Liver (tissue), 8 donors: ENCODE measurements at regions not wholly inside any gene's neighbourhood (a gene's known extent, or its start where the extent isn't known, plus 50 kb on each side); places are given as distances from the start of the nearest gene placed in this dataset.

Experiments
- DNase-seq: peaks from one replicate; pipeline ENCODE4 v3.0.0-alpha.2; 2017; ENCODE audit warnings: low spot score
- H3K27ac ChIP-seq, 2 donors: one replicate each; pipeline ENCODE4 v1.7.0; 2013; ENCODE audit warnings: inconsistent platforms in 2 of 2, low read length in 2 of 2, control low read depth in 1 of 2, low read depth in 1 of 2, mild to moderate bottlenecking in 1 of 2
- H3K27me3 ChIP-seq, 4 donors: one replicate each; pipeline versions ENCODE4 v1.6.1 to v1.7.0; 2013; ENCODE audit warnings: low read length in 3 of 4, inconsistent platforms in 1 of 4, mild to moderate bottlenecking in 1 of 4, moderate library complexity in 1 of 4; ENCODE audit not compliant: control insufficient read depth in 4 of 4, insufficient read depth in 4 of 4
- H3K36me3 ChIP-seq, 4 donors: one replicate each; pipeline versions ENCODE4 v1.6.1 to v1.7.0; 2013; ENCODE audit warnings: low read length in 3 of 4, mild to moderate bottlenecking in 3 of 4, low read depth in 1 of 4, moderate library complexity in 1 of 4; ENCODE audit not compliant: control insufficient read depth in 4 of 4, insufficient read depth in 3 of 4
- H3K4me1 ChIP-seq, 4 donors: one replicate each; pipeline versions ENCODE4 v1.6.1 to v1.7.0; 2013; ENCODE audit warnings: low read length in 3 of 4, mild to moderate bottlenecking in 3 of 4, moderate library complexity in 1 of 4; ENCODE audit not compliant: control insufficient read depth in 4 of 4, insufficient read depth in 4 of 4
- H3K4me3 ChIP-seq, 3 donors: one replicate each; pipeline versions ENCODE4 v1.6.1 to v1.7.0; 2013; ENCODE audit warnings: low read length in 3 of 3, control low read depth in 1 of 3, low read depth in 1 of 3, mild to moderate bottlenecking in 1 of 3
- H3K9ac ChIP-seq, 2 donors: one replicate each; pipeline ENCODE4 v1.7.0; 2013; ENCODE audit warnings: low read length in 2 of 2, mild to moderate bottlenecking in 2 of 2, moderate library complexity in 2 of 2, control low read depth in 1 of 2, low read depth in 1 of 2
- H3K9me3 ChIP-seq, 4 donors: one replicate each; pipeline versions ENCODE4 v1.6.1 to v1.7.0; 2013; ENCODE audit warnings: low read length in 3 of 4; ENCODE audit not compliant: control insufficient read depth in 4 of 4
- ATF3 ChIP-seq: IDR thresholded peaks from 2 replicates; pipeline ENCODE4 v1.6.1; 2016; ENCODE audit warnings: antibody characterized with exemption
- CTCF ChIP-seq: fragments of 150-350 bp; IDR thresholded peaks from 2 replicates; pipeline ENCODE4 v1.5.1; 2017; ENCODE audit warnings: improper control_type of control experiment, low read depth, low read length; ENCODE audit not compliant: missing input control
- EGR1 ChIP-seq, 2 donors: IDR thresholded peaks; 2 replicates each; pipeline ENCODE4 v1.6.1; 2016 to 2018; ENCODE audit warnings: antibody characterized with exemption in 2 of 2, low read depth in 2 of 2
- FOXA1 ChIP-seq: IDR thresholded peaks from 2 replicates; pipeline ENCODE4 v1.6.1; 2016; ENCODE audit warnings: antibody characterized with exemption
- FOXA2 ChIP-seq: IDR thresholded peaks from 2 replicates; pipeline ENCODE4 v1.6.1; 2016; ENCODE audit warnings: antibody characterized with exemption
- GABPA ChIP-seq, 2 donors: IDR thresholded peaks in 1 of 2; conservative IDR thresholded peaks in 1 of 2; 2 replicates each; pipeline ENCODE4 v1.6.1; 2016; ENCODE audit warnings: antibody characterized with exemption in 2 of 2, mild to moderate bottlenecking in 1 of 2, moderate library complexity in 1 of 2
- HNF4A ChIP-seq, 2 donors: conservative IDR thresholded peaks; 2 replicates each; pipeline ENCODE4 v1.6.1; 2016; ENCODE audit warnings: antibody characterized with exemption in 2 of 2, mild to moderate bottlenecking in 2 of 2
- HNF4G ChIP-seq: IDR thresholded peaks from 2 replicates; pipeline ENCODE4 v1.6.1; 2016; ENCODE audit warnings: antibody characterized with exemption
- JUND ChIP-seq, 2 donors: IDR thresholded peaks; 2 replicates each; pipeline ENCODE4 v1.6.1; 2016; ENCODE audit warnings: antibody characterized with exemption in 2 of 2
- MAX ChIP-seq: IDR thresholded peaks from 2 replicates; pipeline ENCODE4 v1.6.1; 2016; ENCODE audit warnings: antibody characterized with exemption
- NR2F2 ChIP-seq: IDR thresholded peaks from 2 replicates; pipeline ENCODE4 v1.6.1; 2016; ENCODE audit warnings: antibody characterized with exemption
- RAD21 ChIP-seq, 2 donors: IDR thresholded peaks; 2 replicates each; pipeline ENCODE4 v1.6.1; 2016; ENCODE audit warnings: antibody characterized with exemption in 2 of 2, mild to moderate bottlenecking in 2 of 2
- RXRA ChIP-seq, 2 donors: IDR thresholded peaks; 2 replicates each; pipeline ENCODE4 v1.6.1; 2017 to 2018; ENCODE audit warnings: antibody characterized with exemption in 2 of 2, mild to moderate bottlenecking in 1 of 2
- SP1 ChIP-seq: IDR thresholded peaks from 2 replicates; pipeline ENCODE4 v1.6.1; 2018; ENCODE audit warnings: antibody characterized with exemption, mild to moderate bottlenecking
- TAF1 ChIP-seq: conservative IDR thresholded peaks from 2 replicates; pipeline ENCODE4 v1.6.1; 2016; ENCODE audit warnings: antibody characterized with exemption, mild to moderate bottlenecking
- YY1 ChIP-seq: IDR thresholded peaks from 2 replicates; pipeline ENCODE4 v1.6.1; 2016; ENCODE audit warnings: antibody characterized with exemption, mild to moderate bottlenecking
- WGBS: extraction: QIAGEN DNeasy Blood & Tissue Kit; methylation state at CpG from one replicate; pipeline ENCODE4 v1.1.7; 2013; 5-methylcytosine and 5-hydroxymethylcytosine counted together
- TF ChIP-seq, protein P1 (sequence below): IDR thresholded peaks from 2 replicates; pipeline ENCODE4 v1.6.1; 2016; ENCODE audit warnings: antibody characterized with exemption, mild to moderate bottlenecking
- donor health status: healthy.
- donor health status: healthy.
- donor health status: healthy.
- donor health status: healthy.
- donor health status: healthy.

- Histone ChIP-seq H3K9me3 (peaks cover 1 to 8% (median 3%) of the 10 kb centered on the region in 4 donors), H3K27me3 (peaks cover 0 to 5% (median 0%) of the 10 kb centered on the region in 4 donors), H3K36me3 (no peaks in the 10 kb centered on the region), H3K4me1 (no peaks in the 10 kb centered on the region), H3K27ac (no peak overlapping the region), H3K4me3 (no peak overlapping the region), H3K9ac (no peak overlapping the region)
- DNase-seq, result no peak
- no peak for TF ChIP-seq GABPA (IDR thresholded peaks at IDR 0.05 in 1 of 2, conservative IDR thresholded peaks at IDR 0.05 in 1 of 2)
- no peak for TF ChIP-seq RXRA (IDR thresholded peaks at IDR 0.05)
- no peak for TF ChIP-seq NR2F2
- no peak for TF ChIP-seq MAX
- 27% methylated on average over 32 of the region's 32 CpGs for WGBS
These were observed 295.4 kb downstream of the CYP26B1 start for GRCh38 chr2:71852141-71852711.

DNA sequence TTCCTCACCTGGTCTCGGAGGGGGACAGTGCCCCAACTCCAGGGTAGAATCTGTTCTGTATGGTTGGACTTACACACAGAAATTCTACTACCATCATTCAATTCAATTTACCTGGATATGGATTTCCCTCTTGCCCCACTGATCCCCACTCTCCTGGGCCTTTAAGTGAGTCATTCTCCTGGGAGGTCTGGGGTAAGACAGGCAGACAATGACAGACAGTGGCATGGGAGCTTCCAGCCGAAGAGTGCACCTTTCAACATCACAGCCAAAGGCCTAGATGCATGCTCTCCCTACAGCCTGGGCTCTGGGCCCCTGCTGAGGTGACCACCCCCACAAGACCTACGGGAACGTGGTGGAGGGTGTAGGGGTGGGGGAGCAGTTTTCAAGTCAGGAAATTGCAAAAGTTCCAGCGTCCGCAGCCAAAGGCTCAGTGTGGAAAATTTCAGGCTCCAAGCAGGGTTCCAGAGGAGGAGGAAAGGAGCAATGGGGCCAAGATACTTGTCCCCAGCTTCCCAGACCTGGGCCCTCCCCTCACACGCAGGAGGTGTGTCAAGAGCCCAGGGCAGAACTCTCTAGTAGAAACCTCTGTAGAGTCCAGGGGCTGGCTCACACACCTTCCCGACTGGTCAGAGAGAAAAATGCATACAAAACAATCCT, 296.4 kb downstream of the CYP26B1 start:
- DNase-seq, result no peak
- no peak overlapping the region for H3K27ac ChIP-seq
- no peaks in the 10 kb centered on the region for H3K36me3 ChIP-seq
- H3K9ac ChIP-seq, result no peak overlapping the region
- no peaks in the 10 kb centered on the region for H3K4me1 ChIP-seq
- H3K9me3 ChIP-seq, result peaks cover 1 to 7% (median 3%) of the 10 kb centered on the region in 4 donors
- 80% methylated on average over 8 of the region's 8 CpGs for WGBS
- H3K4me3 ChIP-seq, result no peak overlapping the region
- peaks cover 0 to 5% (median 0%) of the 10 kb centered on the region in 4 donors for H3K27me3 ChIP-seq
- no peak for TF ChIP-seq RAD21 (IDR thresholded peaks at IDR 0.05)
- no peak for TF ChIP-seq HNF4G
- no peak for TF ChIP-seq YY1
- TF ChIP-seq MAX, result no peak
- no peak for TF ChIP-seq ATF3
- TF ChIP-seq, protein P1, sequence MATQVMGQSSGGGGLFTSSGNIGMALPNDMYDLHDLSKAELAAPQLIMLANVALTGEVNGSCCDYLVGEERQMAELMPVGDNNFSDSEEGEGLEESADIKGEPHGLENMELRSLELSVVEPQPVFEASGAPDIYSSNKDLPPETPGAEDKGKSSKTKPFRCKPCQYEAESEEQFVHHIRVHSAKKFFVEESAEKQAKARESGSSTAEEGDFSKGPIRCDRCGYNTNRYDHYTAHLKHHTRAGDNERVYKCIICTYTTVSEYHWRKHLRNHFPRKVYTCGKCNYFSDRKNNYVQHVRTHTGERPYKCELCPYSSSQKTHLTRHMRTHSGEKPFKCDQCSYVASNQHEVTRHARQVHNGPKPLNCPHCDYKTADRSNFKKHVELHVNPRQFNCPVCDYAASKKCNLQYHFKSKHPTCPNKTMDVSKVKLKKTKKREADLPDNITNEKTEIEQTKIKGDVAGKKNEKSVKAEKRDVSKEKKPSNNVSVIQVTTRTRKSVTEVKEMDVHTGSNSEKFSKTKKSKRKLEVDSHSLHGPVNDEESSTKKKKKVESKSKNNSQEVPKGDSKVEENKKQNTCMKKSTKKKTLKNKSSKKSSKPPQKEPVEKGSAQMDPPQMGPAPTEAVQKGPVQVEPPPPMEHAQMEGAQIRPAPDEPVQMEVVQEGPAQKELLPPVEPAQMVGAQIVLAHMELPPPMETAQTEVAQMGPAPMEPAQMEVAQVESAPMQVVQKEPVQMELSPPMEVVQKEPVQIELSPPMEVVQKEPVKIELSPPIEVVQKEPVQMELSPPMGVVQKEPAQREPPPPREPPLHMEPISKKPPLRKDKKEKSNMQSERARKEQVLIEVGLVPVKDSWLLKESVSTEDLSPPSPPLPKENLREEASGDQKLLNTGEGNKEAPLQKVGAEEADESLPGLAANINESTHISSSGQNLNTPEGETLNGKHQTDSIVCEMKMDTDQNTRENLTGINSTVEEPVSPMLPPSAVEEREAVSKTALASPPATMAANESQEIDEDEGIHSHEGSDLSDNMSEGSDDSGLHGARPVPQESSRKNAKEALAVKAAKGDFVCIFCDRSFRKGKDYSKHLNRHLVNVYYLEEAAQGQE, result no peak
- TF ChIP-seq NR2F2, result no peak
- TF ChIP-seq EGR1 (IDR thresholded peaks at IDR 0.05; ENCODE audit: low read depth in 2 of 2), result no peak
- TF ChIP-seq FOXA1, result no peak
- no peak for TF ChIP-seq FOXA2

GRCh38 chr2:71850306-71850801, 297.3 kb downstream of the CYP26B1 start:
- no peaks in the 10 kb centered on the region for H3K36me3 ChIP-seq
- peaks cover 0 to 3% (median under 1%) of the 10 kb centered on the region in 4 donors for H3K9me3 ChIP-seq
- H3K4me1 ChIP-seq, result no peaks in the 10 kb centered on the region
- no peak overlapping the region for H3K9ac ChIP-seq
- WGBS, result 84% methylated on average over 8 of the region's 8 CpGs
- H3K4me3 ChIP-seq, result no peak overlapping the region
- no peak overlapping the region for H3K27ac ChIP-seq
- H3K27me3 ChIP-seq, result peaks cover 0 to 5% (median 0%) of the 10 kb centered on the region in 4 donors
- DNase-seq, result no peak
- no peak for TF ChIP-seq ATF3
- TF ChIP-seq NR2F2, result no peak
- no peak for TF ChIP-seq TAF1
- no peak for TF ChIP-seq SP1
- TF ChIP-seq JUND (IDR thresholded peaks at IDR 0.05), result no peak
- TF ChIP-seq CTCF, result no peak
- no peak for TF ChIP-seq HNF4A (conservative IDR thresholded peaks at IDR 0.05)
- no peak for TF ChIP-seq MAX
